EL (cell line): ENCODE measurements at regions not wholly inside any gene's neighbourhood (a gene's known extent, or its start where the extent isn't known, plus 50 kb on each side); places are given as distances from the start of the nearest gene placed in this dataset.
"Not testable (repeated sequence)": the region's sequence is repeated elsewhere in the genome, so short reads cannot be mapped to it uniquely, and the experiment has no call there.

ENCODE experiments used
- DNase-seq: peaks from one replicate; pipeline ENCODE4 v3.0.0-alpha.2; 2016

DNA sequence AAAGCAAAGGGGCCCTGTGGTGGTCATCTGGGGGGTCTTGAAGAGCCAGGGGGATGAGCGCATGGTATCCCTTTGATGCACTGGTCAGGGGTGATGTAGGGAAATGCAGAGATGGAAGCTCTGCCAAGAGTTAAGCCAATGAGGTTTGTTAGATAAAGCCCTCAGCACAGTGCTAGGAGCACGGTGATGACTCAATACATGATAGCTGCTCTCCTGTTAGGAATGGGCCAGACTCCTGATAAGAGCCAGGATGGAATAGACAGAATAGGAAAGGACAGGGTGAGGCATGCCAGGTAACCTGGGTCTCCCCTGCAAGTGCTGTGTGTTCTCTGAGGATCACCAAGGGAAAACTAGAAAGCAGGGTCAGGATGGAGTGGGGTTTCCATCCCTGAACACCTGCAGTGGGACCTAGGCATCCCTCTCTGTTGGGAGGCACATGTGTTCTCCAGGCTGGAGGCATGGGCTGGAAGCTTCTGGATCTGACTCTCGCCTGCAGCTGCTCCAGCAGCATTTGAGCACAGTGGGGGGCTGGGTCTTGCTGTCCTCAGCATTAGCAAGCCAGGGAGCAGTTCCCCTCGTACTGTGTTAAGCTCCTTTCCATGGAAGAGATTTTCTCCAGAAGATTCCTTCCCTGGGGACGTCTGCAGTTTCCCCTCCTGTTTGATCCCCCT, 71.8 kb upstream of the TIAM2 start:
- DNase-seq = no peak

DNA sequence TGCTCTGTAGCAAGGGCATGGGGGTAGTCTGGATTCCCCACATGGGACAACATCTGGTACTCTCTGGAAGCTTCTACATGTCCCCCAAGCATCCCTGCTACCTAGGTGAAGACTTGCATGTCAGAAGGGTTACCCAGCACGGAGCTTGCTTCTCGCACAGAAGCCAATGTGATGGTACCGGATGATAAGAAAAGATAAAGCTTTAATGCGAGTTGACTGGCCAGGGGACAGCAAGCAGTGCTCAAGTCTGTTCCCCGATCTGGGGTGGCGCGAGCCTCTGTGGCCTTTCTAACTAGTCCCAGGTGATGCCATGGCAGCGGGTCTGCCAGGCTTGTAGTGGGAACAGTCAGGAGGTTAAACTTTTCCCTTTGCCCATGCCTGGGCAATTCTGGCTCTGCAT, 70.0 kb upstream of the TIAM2 start:
- DNase-seq = no peak

DNA sequence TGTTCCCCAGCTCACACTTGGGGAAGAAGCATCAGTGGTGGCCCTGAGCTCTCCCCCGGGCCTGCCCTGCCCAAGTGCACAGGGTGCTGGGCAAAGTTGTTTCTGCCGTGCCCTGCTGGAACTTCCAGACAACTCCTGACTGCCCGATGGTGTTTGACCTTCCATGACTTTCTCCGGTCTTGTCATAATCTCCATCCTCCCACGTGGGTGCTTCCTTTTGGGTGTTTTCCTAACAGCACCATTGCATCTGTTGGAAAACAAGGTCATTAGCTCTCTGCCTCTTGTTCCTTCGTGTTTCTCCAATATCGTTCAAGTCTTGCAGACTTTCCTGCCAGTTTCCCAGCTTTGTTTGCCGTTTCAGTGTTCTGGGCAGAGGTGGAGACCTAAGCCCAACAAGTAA, 68.7 kb upstream of the TIAM2 start:
- DNase-seq = no peak

DNA sequence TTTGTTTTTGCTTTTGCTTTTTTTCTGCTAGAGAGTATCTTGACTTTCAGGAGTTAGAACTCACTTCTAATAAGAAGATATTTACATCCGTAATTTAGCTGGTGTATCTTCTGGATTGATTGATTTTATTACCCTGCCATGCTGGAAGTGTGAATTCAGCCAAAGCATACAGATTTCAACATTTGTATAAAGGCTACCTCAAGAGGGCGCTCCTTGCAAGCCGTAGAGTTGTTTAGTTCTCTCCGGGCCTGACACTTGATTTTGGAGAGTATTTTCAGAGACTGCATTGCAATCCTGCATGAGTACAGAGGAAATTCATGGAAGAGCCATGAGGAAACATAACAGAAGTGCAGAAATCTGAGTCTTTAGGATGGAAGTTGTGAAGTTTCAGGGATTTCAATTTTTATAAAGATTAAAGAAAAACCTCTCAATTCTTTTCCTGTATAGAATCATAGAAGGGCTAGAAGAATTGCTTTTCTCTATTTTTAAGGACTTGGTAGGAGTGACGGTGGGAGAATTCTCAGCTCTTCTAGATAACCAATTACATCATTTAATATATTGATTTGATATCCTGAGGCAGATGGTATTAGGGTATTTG, 66.7 kb upstream of the TIAM2 start:
- DNase-seq = peak; percentile 69

DNA sequence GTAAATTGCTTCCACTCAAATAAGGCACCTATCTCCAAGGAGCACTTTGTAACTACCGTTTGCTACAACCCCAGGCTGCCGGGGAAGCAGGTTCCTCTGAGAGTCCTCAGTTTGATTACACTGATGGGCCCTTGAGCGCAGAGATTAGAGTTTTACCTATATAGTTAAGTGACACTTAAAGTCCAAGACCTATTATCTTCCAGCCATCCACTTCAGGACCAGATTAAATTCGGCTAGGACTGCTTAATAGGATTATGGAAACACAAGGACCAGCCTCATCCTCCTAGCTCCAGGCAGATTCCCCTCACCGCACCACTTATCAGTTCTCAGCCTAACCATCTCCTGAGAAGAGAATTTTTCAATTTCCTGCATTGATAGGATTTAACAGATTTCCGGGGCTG, 64.7 kb upstream of the TIAM2 start:
- DNase-seq = no peak

DNA sequence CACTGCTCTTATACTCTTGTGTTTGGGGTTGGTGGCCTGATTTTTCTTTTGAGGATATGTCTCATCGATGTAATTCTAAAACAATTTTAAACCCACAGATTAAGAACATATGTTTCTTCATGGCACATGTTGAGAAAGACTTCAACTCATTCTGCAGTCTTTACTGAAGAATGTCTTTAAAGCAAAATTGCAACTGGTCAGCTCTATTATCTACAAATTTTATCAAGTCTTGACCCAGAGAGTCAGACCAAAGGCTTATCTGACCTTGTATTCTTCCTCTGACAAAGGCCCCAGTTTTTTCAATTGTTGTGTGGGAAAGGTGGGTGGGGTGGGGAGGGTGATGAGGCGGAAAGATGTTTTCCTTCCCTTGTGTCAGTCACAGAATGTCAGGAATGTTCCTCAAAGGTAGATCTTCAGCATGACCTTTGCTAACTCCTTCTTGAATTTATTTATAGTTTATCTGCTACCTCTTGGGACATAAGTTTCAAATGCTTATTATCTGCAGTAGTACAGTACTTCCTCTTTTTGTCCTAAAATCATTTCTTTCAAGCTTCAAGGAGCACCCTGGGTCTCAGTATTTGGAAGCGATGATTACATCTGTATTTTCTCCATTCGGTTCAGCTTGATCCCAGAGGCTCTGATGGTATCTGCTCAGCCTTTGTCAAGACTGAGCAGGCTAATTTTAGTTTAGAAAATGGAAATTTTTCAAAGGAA, 63.2 kb upstream of the TIAM2 start:
- peak; percentile 56 for DNase-seq

DNA sequence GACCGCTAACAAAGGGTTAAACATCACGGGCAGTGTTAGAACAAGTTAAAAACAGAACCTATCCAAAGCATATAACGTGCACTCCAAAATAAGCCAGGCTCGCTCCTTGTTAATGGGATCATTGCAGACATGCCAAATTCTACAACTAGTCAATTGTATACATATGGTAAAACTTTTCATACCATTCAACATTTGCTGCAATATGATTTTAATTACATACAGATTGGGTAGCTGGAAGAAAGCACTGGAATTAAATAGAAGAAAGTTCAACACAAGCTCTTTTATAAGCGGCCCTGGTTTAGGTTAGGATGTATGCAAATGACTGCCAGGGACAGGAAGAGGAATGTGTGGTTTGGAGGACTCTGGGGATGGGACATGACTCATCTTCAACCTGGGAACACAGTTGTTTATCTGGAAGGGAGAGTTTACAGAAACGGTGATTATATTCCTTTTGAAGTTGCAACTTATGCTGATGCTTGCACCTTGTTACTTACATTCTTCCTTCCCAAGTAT, 62.5 kb upstream of the TIAM2 start:
- peak; percentile 79 for DNase-seq

DNA sequence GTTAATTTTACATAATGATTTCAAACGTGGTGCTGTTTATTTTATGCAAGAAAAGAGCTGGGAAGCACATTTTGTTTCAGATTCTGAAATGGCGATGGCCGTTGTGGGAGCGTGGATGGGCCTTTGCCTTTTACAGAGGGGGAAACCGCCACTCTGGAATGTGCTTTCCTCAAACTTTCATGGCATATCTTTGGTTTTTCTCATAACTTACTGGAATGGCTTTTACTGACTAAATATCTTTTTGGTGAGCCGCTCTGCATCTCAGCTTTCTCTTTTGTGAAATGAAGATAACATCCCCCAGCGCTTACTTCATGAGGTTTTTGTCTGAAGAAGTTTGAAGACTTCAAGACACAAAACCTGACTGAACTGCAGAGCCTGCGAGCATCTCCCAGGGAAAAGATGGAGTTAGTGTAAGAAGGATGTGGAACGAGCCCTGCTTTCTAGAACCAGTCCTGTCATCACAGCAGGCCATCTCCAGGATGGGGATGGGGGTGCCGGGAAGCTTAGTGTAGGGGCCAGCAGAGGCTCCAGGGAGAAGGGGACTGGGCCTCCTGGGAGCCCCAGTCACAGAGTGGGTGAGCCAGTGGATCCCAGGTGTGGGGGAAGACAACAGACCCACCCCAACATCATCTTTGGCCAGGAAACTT, 61.8 kb upstream of the TIAM2 start:
- DNase-seq = peak; percentile 42

DNA sequence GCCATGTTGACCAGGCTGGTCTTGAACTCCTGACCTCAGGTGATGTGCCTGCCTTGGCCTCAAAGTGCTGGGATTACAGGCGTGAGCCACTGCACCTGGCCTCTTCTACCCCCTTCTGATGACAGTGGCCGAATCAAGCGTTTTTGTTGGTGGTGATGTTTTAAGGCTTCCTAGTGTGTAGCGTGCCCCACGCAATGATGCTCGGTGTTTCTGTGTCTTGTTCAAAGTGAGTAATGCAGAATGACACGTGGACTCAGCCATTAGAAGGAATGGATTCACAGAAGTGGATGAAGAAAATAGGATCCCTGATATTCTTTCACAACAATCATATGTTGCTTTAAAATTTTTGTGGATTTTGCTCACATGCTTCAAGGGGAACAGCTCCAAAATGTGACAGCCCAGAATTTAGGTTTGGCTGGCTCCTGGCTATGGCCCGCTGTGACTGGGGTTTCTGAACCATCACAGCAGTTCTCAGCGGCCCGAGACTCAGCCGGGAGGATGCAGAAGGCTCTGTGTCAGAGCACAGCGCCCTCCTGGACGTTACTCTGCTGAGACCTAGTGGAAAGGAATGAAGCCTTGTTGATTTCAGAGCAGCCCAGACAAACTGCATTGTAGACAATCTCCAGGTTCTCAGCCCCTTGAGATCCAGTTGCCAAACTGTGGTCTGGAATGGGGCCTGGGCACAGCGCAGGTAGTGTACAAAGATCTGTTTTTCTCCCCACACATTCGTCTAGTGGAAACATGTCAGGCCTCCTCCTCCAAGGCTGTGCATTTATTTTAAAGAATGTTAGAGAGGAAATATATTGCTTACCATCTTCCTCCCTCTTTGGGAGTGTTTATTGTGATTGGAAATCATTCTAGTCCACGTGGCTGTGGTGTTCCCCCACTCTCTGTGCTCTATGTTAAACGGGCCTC, 57.6 kb upstream of the TIAM2 start:
- no peak for DNase-seq

DNA sequence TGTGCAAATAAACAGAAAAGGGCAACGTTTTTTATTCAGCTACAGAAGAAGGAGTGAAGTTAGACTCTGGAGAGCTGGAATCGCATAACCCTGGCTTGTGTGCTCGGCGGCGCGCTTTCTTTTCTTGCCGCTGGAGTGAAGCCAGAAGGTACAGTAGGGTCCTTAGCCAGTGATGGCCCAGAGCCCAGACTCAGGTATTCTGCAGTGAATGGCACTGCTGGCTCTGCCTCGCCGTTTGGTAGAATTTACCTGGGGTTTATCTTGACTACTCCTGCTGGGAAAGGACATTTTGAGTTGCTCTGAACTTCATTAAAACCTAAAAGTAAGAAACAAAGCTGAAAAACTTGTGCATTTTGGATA, 56.9 kb upstream of the TIAM2 start:
- DNase-seq = no peak

DNA sequence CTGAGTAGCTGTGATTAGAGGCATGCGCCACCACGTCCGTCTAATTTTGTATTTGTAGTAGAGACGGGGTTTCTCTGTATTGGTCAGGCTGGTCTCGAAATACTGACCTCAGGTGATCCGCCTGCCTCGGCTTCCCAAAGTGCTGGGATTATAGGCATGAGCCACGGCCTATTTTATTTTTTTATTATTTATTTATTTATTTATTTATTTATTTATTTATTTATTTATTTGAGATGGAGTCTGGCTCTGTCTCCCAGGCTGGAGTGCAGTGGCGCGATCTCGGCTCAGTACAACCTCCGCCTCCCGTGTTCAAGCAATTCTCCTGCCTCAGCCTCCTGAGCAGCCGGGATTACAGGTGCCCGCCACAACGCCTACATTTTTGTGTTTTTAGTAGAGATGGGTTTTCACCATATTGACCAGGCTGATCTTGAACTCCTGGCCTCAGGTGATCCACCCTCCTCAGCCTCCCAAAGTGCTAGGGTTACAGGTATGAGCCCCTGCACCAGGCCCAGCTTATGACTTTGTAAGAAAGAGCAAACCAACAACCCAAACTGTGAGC, 56.3 kb upstream of the TIAM2 start:
- DNase-seq = not testable (repeated sequence)

DNA sequence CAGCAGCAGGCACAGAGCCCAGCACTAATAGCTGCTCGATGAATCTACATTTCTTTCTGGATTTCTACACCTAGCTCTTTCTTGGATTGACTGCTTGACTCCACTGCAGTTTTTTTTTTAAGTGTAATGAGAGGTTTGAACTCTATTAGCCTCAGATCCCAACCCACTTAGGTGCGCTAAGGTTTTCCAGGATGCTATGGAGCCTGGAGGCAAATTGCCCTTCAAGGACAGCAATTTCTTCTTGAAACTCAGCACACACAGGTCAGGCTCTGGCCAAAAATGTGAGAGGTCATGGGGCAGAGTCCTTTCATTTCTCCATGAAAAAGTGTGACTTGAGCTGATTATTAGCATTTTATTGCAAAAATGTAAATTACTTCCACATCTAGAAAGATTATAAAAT, 52.3 kb upstream of the TIAM2 start:
- DNase-seq = no peak

DNA sequence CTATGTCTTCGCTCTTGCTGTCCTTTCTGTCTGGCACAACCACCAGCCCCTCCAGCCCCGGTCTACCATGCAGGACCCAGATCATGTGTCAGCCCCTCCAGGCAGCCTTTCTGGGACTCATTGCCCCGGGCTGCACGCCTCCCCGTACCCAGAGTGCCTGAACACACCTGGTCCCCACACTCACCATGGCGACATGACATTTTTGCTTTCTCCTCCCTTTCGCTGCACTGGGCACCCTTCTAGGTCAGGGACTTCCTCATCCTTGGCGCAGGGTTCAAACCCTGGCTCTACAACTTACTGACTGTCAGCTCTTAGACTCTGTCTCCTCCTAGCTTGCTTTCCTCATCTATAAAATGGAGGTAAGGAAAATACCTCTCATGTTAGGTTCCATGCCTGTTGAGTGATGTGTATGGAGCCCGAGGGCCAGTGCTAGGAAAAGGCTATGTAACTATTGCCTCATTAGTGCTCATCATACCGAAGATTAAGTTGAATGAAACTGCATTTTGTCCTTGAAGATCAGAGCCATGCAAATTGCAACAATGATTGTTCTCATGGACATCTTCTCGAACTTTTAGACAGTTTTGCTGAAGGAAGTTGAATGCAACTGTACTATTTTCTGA, 49.7 kb upstream of the TIAM2 start:
- DNase-seq = no peak
